ENCODE measurements at regions not wholly inside any gene's neighbourhood (a gene's known extent, or its start where the extent isn't known, plus 50 kb on each side); places are given as distances from the start of the nearest gene placed in this dataset.
"Not testable (repeated sequence)": the region's sequence is repeated elsewhere in the genome, so short reads cannot be mapped to it uniquely, and the experiment has no call there.

DNA sequence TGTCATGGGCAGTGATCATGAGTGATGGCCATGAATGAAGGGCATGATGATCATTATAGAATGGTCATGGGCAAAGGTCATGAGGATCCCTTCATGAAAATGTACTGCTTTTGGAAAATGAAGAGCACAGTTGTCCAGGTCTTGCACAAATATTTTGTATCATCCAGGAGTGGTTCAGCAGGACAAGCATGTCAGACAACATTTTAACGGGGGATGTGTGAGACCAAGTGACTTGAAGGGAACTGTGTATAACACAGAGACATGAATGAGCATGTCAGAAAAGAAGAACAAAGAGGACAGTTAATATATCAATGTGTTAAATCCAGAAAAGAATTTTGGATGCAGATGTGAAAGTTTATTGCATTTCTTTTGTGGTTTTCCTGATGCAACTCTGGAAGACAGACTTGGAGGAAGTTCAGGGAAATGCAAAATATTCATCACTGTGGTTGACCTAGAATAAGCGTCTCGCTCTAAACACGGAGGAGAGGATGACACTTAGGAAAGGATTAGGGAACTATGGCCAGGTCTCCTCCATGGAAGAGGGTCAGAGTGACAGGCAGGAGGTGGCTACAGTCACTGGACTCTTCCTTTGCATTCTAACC lies 116.1 kb upstream of the IRX4 start:
- no peak for DNase-seq

DNA sequence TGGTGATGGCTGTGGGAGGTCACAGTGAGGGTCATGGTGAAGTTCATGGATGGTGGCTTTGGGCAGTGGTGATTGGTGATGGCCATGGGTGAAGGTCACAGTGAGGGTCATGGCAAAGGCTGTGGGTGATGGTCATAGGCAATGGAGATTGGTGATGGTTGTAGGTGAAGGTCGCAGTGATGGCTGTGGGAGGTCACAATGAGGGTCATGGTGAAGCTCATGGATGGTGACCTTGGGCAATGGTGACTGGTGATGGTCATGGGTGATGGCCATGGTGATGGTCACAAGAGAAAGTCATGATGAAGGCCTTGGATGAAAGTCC lies 115.6 kb upstream of the IRX4 start:
- no peak for DNase-seq

DNA sequence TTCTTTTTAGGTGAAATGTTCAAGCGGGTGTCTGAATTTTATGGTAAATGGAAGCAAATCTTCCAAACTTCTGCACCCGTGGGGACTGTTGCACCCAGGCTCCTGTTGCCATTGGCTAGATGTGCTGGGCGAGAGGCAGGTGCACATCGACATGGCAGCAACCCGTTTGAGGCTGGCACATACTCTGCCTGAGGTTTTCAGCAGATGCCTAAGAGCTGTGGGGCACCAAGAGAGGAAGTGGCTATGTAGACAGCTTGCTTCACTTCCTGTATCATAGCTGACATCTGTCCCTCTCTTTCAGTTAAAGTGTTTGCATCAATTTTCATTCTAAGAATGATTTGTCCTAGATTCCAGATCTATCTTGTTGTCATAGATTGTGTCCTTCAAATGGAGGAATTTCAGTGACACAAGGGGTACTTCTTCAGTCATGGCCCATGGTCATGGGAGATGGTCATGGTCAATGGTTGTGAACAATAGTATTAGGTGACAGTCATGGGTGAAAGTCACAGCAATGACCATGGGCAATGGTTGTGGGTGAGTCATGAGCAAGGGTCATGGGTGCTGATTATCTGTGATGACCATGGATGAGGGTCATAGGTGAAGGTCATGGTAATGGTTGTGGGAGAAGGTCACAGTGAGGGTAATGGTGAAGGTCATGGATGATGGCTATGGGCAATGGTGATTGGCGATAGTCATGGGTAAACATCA lies 115.1 kb upstream of the IRX4 start:
- no peak for DNase-seq

DNA sequence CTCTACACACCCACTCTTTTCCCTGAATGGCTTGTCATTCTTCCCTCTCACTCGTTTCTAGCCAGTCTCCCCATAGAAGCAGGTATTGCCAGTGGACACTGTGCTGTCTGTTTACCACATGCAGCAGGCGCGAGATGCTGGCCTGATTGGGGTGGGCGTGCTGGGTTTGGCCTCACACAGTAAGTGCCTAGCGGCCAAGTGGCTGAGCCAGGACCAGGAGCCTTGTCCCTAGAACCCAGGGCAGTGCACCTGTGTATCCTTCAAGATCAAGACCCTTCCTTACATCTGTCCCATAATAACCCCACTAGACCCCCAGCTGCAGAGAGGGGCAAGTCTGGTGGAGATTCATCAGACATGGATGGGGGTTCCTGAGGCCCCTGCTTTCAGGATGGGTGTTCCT lies 112.8 kb upstream of the IRX4 start:
- DNase-seq: no peak

DNA sequence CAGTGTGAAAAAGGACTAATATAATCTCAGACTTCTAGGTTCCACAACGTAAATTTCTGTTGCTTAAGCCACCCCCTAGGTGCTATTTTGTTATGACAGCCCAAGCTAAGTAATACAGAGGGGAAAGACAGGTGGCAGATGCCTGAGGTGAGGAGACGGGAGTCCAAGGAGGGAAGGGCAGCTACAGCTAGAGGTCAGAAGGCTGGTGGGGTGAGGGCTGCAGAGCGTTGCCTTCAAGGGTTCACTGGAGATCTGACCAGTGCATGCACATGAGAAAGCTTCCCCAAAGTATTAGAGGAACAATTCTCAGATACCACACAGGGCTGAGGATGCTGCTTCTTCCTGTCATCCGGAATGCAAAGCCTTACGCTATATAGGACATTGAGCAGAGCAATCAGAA lies 104.7 kb upstream of the IRX4 start:
- no peak for DNase-seq

DNA sequence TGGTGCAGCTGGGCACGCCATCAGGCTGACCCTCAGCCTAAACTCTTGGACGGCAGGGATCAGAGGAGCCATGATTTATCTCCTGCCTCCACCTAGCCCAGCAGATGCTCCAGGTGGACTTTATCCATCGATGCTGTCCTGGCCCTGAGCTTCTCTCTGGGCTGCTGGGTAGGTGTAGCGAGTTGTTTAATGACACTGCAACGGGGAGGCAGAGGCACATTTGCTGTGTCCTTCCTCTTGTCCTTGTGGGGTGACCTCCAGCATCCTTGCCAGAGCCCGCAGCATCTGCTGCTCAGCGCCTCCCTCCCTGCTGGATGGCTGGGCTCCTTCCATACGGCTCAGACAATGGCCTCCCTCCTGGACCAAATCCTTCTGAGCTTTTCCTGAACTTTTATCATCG lies 103.1 kb upstream of the IRX4 start:
- DNase-seq: no peak

DNA sequence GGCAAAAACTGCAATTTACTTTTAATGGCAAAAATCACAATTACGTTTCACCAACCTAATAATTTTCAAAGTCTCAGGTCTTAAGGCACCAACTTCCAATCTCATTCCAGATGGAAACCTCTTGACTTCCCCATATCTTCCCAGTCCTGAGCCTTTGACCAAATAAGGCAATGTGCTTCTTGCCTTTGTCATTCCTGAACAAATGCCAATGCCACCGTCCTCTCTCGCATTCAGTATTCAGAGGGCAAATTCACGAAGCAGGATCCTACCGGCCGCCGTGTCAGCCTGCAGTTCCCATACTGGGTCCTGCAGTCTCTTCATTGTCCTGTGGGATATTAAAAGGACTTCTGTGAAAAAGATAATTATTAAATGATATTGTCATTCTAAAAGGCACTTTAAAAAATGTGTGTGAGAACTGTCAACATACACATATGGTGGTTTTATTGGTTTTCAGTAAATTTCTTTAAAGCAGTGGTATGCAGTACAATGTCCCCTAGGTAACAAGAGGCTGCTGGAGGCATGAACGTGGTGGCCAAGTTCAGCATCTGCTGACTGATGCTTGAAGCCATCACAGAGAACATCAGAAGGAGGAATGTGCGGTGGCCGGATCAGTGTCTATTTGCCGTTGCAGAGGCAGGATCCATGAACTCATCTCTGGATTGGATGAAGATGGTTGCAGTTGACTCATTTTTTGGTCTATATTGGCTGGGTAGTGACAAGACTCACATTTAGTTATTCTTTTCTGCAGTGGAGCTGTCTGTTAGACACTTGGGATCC lies 101.4 kb upstream of the IRX4 start:
- no peak for DNase-seq

DNA sequence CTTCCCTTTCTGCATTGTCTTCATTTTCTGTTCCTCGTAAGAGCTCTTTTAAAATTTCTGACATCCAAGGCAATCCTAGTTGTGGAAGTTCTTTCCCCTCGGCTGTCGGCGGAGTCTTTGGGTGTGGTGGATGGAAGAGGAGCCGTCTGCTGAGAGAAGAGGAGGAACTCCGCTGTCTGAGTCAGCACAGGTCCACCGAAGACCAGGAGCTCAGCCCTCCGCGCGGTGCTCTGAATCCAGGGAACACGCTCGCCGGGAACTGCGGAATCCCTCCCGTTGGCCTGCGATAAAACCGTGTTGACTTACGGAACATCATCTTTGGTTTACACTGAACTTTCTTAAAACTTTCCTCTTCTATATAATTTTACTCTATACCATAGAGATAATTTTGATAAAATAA lies 100.7 kb upstream of the IRX4 start:
- DNase-seq: no peak

DNA sequence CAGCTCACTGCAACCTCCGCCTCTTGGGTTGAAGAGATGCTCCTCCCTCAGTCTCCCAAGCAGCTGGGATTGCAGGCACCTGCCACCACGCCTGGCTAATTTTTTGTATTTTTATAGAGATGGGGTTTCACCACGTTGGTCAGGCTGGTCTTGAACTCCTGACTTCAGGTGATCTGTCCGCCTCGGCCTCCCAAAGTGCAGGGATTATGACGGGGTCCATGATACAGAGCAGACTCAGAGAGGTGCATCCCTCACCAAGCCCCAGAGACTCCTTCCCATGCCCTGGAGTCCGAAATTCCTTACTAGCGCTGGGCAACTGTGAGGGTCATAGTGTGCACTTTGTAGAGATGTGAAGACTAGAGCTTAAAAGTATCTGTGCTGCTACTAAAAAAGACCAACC lies 99.8 kb upstream of the IRX4 start:
- not testable (repeated sequence) for DNase-seq

DNA sequence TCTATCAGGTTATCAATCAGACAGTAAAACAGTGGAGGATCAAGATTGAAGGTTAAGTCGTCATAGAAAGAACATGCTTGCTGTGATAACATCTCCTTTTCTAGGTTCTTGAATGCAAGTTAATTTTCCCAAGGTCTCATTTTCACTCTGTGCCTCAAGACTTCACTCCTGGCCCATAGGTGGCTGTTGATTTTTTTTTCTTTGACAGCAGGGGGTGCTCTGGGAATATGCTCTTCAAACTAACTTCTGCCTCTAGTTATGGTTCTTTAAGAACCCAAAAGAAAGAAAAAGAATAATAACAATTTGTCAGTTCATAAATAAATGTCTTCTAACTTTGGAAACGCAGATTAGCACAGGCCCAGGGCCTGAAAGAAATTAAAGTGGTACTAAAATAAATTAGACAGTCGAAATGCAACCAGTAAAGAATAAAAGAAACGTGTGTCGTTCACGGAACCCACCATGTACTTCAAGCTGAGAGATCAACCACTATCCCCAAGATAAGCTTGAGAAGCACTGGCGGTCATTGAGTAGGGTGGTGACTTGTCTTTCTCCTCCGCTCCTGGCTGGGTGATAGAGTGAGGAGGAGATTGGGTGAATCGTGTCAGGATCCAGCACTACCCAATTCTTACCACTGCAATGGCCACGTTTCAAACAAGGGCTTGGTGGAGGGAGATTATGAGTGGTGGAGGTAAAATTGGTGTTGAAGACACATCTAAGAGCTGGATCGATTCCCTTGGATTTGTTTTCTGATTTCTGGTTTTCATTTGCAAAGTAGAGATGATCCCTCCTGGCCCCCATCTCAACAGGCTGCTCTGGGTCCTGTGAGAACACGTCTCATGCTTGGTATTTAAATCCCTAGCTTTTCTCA lies 93.4 kb upstream of the IRX4 start:
- no peak for DNase-seq

DNA sequence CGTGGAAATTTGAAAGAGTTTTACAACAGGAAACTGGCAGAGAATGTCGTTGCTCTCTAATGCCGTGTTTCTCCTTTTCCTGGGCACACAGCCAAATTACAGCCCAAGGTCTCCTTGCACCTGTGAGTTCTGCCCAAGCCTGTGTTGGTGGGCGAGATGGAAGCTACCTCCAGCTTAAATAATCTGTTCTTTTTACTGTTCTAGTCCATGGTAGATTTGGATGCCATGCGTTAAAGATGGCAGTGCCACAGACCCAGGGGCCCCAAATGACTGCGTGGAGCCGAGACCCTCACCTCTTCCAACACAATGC lies 92.6 kb upstream of the IRX4 start:
- DNase-seq: no peak

DNA sequence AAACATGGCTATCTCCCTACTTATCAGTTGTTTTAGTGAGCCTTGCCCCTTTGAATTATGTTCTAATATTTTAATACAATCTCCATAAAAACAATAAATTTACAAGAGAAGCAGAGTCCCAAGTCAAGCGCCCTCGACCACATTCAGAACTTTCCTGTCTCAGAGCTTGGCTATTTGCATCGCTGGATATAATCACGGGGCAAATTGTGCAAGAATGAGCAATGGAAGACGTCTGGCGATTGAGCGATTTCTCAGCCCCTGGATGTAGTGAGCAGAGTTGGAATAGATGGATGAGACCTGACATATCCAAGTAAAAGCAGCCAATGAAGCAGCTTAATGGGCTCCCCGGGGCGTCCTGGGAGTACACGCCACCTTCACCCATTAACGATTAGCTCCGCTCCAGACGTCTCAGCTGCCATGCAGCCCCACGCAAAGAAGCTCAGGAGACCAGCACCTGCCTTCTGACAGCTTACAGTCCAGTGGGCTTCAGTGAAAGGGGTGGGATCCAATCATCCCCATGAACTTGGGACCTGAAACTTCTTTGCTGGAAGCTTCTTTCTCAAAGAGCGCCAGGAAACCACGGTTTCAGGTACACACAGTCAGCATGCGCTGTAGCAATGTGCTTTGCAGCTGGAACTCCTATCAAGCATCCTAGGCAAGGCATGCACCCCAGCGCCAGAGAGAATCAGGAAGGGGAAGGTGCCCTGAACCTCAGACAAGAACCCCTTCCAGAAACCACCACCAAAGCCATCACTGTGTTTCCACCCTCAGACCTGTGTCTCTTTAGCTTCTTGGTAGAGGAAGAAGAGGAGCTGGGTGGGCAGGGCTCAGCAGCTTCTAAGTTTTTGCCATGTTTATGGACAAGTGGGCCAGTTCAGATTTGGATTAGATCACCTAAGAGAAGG lies 92.0 kb upstream of the IRX4 start:
- DNase-seq: no peak

DNA sequence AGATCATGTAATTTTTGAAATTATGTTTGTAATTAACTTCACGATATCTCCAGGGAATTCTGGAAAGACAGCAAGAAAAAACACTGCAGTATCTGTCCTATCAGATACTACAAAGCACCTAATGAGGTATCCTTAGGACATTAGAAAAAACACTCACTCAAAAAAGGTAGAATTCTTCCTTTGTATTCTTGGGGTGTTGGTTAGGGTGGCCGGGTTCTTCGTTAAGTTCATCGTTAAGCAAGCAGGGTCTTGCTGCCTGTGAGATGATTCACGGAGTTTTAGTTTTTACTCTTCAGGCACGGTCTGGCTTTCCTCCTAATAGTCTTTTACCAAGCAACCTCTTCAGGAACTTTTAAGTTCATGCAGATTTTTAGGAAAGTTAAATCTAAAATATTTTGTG lies 91.4 kb upstream of the IRX4 start:
- no peak for DNase-seq

DNA sequence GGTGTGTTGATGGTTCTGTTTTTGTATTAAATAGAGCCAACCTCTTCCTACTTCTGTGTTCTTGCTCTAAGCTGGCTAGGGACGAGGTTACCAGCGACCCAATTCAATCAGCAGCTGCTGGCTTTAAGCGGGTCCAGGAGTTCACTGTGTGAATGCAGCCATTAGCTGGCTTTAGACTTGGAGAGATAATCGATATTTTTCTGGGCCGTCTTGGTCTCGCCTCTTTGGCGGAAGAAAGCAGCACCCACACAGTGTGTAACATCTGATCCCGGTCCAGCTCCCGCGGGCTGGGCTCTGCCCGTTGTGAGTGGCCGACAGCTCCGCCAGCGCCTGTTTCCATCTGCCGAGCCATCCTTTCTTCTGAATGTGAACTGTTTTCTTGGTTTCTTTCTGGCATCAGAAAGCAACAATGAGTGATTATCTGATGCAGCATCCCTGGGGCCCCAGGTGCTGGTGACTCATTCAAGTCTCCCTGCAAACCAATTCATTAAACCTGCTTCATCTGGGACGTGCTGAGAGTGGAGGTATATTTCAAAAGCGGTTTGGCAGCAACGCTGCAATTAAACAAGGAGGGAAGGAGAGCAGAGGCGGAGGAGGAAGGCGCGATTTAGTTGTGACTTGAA lies 90.8 kb upstream of the IRX4 start:
- DNase-seq: no peak

DNA sequence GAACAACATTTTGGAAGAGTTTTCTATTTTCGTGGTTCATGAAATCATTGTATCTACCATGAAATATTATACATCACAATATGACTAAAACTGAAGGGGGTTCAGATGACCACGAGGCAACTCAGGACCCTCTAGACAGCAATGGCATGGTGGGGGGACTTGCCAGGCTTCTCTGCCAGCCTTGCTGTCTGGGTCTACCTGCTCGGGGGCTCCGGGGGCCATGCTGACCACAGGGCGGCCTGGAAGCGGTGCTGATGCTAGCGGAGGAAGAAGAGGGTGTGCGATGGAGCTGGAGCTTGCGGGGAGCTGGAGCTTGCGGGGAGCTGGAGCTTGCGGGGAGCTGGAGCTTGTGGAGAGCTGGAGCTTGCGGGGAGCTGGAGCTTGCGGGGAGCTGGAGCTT lies 89.2 kb upstream of the IRX4 start:
- no peak for DNase-seq

DNA sequence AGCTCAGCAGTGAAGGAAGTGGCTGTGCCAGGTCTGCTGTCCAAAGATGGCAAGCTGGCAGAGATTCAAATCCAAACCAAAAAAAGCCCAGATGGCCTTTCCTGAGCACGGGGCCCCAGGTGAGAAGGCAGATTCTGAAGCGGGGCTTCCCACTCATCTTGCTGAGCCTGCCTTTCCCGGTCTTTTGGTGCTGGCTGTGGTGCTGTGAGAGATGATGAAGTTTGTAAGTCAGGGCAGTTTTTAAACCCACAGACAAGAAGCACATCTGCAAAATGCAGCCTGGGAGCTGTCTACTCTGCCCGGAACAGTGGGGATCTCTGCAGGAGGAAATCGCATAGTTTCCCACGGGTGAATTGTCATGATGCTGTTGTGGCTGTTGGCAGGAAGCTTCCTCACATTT lies 85.0 kb upstream of the IRX4 start:
- DNase-seq: no peak

DNA sequence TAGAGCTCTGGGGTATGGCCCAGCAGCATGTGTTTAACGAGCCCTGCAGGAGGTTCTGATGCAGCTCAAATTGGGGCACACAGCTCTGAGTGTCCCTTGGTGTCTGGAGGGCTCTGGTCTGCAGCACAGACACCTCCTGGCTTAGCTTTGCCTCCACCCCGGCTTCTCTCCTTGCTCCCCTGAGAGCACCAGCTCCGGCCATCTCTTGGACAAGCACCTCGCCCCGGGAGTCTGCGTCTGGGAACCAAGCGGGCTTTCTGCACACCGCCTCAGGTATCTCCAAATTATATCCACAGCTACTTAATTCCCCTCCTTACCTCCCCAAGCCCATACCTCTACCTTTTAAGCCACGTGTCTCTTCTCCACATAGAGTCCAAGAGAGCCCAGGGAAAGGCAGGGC lies 83.7 kb upstream of the IRX4 start:
- no peak for DNase-seq

DNA sequence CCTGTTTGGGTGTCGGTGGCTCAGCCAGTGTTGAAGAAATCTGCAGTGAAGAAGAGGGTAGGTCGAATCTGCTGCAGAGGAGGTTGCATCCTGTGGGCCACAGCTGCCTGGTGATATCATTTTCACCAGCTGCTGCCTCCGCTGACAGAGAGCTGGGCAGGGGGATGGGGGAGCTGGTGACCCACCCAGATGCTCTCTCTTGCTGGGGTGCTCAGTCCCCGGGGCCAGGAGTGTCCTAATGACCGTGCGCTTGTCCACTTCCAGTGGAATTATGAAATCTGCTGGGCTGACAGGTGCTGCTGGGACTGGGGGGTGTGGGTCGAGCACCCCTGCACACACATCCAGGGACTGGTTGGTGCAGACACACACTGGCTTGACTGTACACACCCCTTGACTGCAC lies 83.2 kb upstream of the IRX4 start:
- no peak for DNase-seq

DNA sequence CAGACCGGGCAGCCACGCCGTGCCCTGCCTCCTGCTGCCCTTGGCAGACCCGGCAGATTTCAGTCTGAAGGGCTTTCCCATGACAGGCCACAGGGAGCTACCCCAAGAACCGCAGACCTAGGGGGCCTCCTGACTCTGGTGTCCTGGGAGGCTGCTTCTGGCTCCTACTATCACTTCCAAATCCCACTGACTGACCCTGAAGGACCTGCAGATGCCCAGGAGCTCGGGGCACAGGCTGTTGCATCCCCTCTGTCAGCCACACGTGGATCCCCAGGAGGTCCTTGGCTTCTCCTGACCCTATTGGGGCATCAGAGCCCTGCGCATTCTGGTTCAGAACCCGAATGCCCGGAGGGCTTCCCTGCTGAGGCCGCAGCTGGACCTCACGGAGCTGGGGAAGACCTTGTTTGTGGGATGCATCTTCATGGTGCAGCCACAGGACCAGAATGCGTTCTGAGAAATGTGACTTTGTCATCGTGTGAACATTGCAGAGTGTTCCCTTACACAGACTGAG lies 81.3 kb upstream of the IRX4 start:
- DNase-seq: no peak

DNA sequence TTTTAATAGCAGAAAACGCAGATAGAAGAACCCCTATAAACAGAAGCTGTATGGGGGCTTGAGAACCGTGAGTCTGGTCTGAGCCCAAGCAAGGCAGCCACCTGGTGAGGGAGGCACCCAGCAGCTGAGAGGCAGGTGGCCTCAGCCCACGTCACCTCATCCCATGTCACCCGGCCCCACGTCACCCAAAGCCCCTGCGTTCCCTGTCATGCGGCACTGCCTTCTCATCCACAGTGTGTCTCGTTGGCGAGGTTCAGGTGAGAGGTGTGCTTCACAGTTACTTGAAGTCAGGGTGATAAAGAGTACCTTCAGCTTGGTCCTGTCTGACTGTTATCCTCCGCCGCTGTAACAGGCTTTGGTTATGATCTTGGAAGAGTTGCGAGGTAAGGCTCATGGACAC lies 80.6 kb upstream of the IRX4 start:
- DNase-seq: no peak

DNA sequence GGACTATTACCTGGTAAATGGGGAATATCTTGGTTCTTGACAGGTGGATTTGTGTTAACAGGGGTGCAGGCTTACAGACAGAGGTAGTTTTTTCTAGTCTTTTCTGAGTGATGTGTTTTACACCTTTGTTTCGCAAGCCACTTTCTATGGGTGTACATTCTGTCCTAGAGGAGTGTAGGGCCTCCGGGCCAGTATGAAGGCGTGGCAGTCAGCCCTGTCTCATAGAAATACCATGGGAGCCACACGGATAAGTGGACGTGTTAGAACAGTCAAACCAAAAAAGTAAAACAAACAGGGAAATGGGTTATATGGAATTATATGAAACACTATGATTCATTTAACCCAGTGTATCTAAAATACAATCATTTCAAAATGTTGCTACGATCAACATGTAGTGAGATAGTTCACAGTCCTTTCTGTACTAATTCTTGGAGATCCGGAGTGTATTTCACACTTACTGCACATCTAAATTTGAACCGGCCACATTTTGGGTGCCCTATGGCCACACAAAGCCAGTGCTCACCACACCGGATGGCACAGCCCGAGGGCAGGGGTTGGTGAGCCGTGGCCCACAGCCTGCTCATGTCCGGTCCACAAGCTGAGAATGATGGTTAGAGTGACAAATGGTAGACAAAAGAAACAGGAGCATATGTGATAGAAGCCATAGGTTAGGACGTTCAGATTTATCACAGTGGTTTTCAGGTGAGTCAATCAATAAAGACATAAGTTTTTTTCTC lies 80.1 kb upstream of the IRX4 start:
- no peak for DNase-seq
